ENCODE measurements at regions not wholly inside any gene's neighbourhood (a gene's known extent, or its start where the extent isn't known, plus 50 kb on each side); places are given as distances from the start of the nearest gene placed in this dataset.

DNA sequence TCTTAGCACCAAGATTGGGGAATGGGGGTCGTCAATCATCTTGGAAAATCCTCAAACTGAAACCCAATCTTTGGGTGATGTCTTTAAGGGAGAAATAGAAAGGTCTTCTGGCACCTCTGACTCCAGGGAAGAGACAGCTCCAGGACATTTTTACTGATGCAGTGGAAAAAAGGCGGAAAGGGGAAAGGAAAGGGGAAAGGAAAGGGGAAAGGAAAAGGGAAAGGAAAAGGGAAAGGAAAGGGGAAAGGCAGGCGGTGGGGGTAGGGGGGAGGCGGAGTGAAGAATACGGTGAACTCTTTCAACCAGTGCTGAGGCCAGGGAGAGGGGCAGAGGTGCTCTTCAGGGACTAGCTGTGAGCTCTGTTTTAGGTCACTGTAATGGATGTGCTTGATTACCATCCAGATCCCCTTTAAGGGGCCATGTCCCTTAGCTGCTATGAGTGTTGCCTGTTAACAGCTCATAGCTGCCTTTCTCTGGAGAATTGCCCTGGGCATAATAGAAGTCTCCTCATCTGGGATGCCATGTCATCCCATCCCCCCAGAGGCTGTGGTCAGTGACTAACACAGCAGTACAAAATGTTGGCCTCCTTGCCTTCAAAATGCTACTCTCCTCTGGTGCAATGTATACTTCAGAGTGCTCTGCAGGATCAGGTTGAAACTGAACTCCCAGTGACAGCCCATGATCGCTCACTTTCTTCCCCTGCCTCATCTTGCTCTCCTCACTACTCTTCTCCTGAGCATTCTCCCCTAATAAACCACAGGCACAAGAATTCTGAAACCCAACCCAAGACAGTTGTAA lies 92.4 kb upstream of the AP1S2 start:
- TF ChIP-seq ZFP30 (CRISPR knock-in tag; IDR thresholded peaks at IDR 0.05) (no peak), ZNF565 (CRISPR knock-in tag; conservative IDR thresholded peaks at IDR 0.05; ENCODE audit: low read depth) (no peak), ESRRG (CRISPR knock-in tag; IDR thresholded peaks at IDR 0.05) (no peak), ZFP3 (CRISPR knock-in tag; IDR thresholded peaks at IDR 0.05) (no peak)
